Activated CD4-positive, alpha-beta T cell treated with anti-CD3 and anti-CD28 coated beads for 36 hours (primary cell): ENCODE measurements at regions not wholly inside any gene's neighbourhood (a gene's known extent, or its start where the extent isn't known, plus 50 kb on each side); places are given as distances from the start of the nearest gene placed in this dataset.
"Not testable (repeated sequence)": the region's sequence is repeated elsewhere in the genome, so short reads cannot be mapped to it uniquely, and the experiment has no call there.

Experiments
- ATAC-seq: fragments of 200-7000 bp; cut with Tn5 transposase; one replicate; pipeline ENCODE4 v1.10.0; 2021; ENCODE audit warnings: mild to moderate bottlenecking, moderate library complexity
- CTCF ChIA-PET: fragments of 350-600 bp; sonication (Branson Sonifier 250); formaldehyde crosslinking; loops from one replicate; lab custom pipeline; 2021; ENCODE audit warnings: antibody characterized with exemption; lab: Charles Lee
- POLR2A ChIA-PET: fragments of 350-600 bp; sonication (Branson Sonifier 250); formaldehyde crosslinking; loops from one replicate; lab custom pipeline; 2021; ENCODE audit warnings: antibody characterized with exemption, inconsistent platforms; lab: Charles Lee
- DNase-seq: peaks from one replicate; pipeline ENCODE4 v3.0.0-alpha.2; 2020
- H3K27ac Mint-ChIP-seq: one replicate; pipeline ENCODE4 v1.8.0; 2021; ENCODE audit warnings: mixed read lengths
- H3K27me3 Mint-ChIP-seq: one replicate; pipeline ENCODE4 v1.8.0; 2021; ENCODE audit warnings: mixed read lengths
- H3K36me3 Mint-ChIP-seq: one replicate; pipeline ENCODE4 v1.8.0; 2021; ENCODE audit warnings: low read depth, mixed read lengths
- H3K4me1 Mint-ChIP-seq: one replicate; pipeline ENCODE4 v1.8.0; 2021; ENCODE audit warnings: mixed read lengths
- H3K4me3 Mint-ChIP-seq: one replicate; pipeline ENCODE4 v1.8.0; 2021; ENCODE audit warnings: mild to moderate bottlenecking, moderate library complexity, mixed read lengths
- H3K9me3 Mint-ChIP-seq: one replicate; pipeline ENCODE4 v1.8.0; 2021; ENCODE audit warnings: low read depth, mixed read lengths
- intact Hi-C, 2 experiments: fragments of 100-400 bp; cut with DNase I in 1 of 2; cut with micrococcal nuclease in 1 of 2; formaldehyde crosslinking; loops; one replicate each; pipeline versions ENCODE4 v1.14.2 to v1.15.1; 2022 to 2024; cut with DNase I, micrococcal nuclease

DNA sequence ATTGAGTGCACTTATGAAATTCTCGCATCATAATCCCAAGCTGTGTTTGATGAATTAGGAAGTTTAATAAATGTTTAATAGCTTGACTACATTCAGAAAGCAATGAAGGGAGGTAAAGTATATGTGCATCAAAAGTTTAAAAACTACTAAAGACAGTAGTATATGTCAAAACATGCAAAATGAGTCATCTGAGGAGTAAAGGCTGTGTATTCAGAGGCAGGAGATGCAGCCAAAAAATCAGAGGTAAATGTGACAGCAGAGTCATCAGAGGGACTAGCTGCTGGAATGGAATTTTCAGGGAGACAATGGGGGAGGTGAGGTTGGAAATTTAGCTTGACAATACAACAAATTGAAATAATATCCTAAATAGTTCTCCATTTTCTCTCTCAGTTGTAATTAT, 127.0 kb upstream of the FUNDC1 start:
- Mint-ChIP-seq H3K4me1 (no peaks in the 10 kb centered on the region), H3K36me3 (no peaks in the 10 kb centered on the region), H3K4me3 (no peak overlapping the region), H3K27ac (no peak overlapping the region), H3K27me3 (no peaks in the 10 kb centered on the region), H3K9me3 (peaks cover 2% of the 10 kb centered on the region)
- ChIA-PET CTCF (no interaction called here), POLR2A (no interaction called here)
- intact Hi-C loops = no loop called here
- no peak for ATAC-seq
- no peak for DNase-seq

DNA sequence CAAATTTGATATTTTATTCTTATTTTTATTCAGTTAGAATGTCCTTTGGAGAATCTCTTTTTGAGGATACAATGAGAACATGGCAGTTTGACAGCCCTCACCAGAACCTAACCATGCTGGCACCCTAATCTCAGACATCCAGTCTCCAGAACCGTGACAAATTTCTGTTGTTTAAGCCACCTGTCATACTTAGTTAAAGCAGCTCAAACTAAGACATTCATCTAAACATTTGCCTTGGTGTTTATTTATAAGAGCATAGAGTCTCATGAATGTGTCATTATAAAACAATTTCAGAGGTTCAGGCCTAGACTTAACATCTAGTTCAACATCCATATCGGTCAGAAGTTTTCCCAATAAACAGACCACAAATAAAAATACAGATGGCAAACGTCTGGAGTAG, 125.1 kb upstream of the FUNDC1 start:
- Mint-ChIP-seq H3K4me3 (no peak overlapping the region), H3K27ac (no peak overlapping the region), H3K9me3 (peaks cover 2% of the 10 kb centered on the region), H3K4me1 (no peaks in the 10 kb centered on the region), H3K36me3 (no peaks in the 10 kb centered on the region), H3K27me3 (no peaks in the 10 kb centered on the region)
- DNase-seq = no peak
- intact Hi-C loops = no loop called here
- ChIA-PET CTCF (no interaction called here), POLR2A (no interaction called here)
- no peak for ATAC-seq

DNA sequence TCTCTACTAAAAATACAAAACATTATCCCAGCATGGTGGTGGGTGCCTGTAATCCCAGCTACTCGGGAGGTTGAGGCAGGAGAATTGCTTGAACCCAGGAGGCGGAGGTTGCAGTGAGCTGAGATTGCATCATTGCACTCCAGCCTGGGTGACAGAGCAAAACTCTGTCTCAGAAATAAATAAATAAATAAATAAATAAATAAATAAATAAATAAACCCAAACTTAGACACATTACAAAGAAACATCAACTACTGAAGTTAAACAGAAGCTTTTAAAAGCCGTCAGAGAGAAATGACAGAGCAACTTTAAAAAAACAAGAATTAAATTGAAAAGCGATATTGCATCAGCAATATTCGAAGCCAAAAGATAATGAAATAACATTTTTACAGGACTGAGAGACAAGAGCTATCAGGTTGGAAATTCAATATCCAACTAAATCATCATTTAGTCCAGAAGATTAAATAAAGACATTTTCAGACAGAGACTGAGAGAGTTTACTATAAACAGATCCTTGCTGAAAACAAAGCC, 115.1 kb upstream of the FUNDC1 start:
- DNase-seq, H3K9me3 Mint-ChIP-seq, H3K4me1 Mint-ChIP-seq, POLR2A ChIA-PET, H3K4me3 Mint-ChIP-seq, H3K36me3 Mint-ChIP-seq, intact Hi-C loops, ATAC-seq, H3K27ac Mint-ChIP-seq, H3K27me3 Mint-ChIP-seq: not testable (repeated sequence)
- CTCF ChIA-PET = interaction anchor here (0.6 kb wide), 1 partner anchor 189 kb away, joined by 4 read pairs; no protein-coding TSS in a partner anchor

DNA sequence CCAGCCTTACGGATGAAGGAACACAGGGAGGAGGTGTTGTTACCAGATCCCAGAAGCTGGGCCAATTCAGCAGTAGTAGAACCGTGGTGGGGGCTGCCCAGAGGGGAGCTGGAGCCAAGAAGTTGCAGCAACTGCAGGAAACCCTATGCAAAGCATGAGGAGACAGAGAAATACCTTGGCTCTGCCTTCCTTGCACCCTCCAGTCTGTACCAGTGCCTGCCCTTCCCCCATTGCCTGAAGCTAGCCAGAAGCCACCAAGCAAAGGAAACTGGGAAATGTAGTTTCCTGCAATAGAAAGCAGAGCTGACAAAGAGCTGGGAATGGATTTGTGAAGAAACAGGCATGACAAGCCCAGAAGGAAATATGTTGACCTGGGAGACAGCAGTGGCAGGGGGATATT, 108.7 kb upstream of the FUNDC1 start:
- ChIA-PET CTCF (no interaction called here), POLR2A (no interaction called here)
- ATAC-seq (no peak), DNase-seq (no peak)
- H3K4me1 Mint-ChIP-seq = no peaks in the 10 kb centered on the region
- intact Hi-C loops = no loop called here
- no peak overlapping the region for H3K4me3 Mint-ChIP-seq
- H3K27me3 Mint-ChIP-seq = no peaks in the 10 kb centered on the region
- no peak overlapping the region for H3K27ac Mint-ChIP-seq
- H3K9me3 Mint-ChIP-seq = no peaks in the 10 kb centered on the region
- no peaks in the 10 kb centered on the region for H3K36me3 Mint-ChIP-seq

DNA sequence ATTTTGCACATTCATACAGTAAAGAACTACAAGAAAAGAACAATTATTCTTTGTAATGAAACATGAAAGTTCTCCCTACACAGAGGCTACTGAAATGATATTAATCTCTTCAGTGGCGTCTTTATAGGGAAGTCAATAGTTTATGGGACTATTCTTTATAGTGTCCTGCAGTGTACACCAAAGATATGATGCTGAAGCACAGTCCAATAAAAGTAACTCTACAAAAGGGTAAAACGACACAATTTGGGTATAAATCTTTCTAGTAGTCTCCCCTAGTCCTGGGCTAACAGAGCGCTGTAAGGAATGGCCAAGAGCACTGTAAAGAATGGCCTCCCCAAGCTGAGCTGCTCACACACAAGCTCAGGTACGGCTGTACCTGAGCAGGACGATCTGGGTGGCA, 101.1 kb upstream of the FUNDC1 start:
- Mint-ChIP-seq H3K27me3 (no peaks in the 10 kb centered on the region), H3K4me3 (no peak overlapping the region), H3K27ac (no peak overlapping the region), H3K36me3 (no peaks in the 10 kb centered on the region), H3K9me3 (no peaks in the 10 kb centered on the region), H3K4me1 (no peaks in the 10 kb centered on the region)
- DNase-seq (no peak), ATAC-seq (no peak)
- POLR2A ChIA-PET = interaction anchor here (0.6 kb wide), 1 partner anchor 526 kb away, joined by 7 read pairs; no protein-coding TSS in a partner anchor
- intact Hi-C loops = no loop called here
- CTCF ChIA-PET = no interaction called here

DNA sequence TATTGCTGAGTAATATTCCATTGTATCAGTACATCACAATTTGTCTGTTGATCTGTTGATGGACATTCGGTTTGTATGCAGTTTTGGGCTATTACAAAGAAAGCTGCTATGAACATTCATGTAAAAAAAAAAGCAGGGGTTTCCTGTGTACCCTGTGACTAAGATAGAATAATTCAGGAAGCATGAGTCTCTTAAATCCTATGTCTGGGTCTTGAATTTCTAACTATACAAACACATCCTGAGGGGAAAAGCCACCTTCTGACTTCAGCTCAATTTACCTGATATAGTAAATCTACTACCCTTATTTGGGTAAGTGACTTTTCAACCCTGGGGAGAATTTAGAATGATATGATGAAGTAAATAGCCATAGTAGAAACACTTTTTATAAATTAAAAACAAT, 94.6 kb upstream of the FUNDC1 start:
- no peak for ATAC-seq
- intact Hi-C loops = no loop called here
- H3K4me1 Mint-ChIP-seq = no peaks in the 10 kb centered on the region
- DNase-seq = no peak
- POLR2A ChIA-PET = no interaction called here
- CTCF ChIA-PET = no interaction called here
- H3K36me3 Mint-ChIP-seq = no peaks in the 10 kb centered on the region
- no peak overlapping the region for H3K27ac Mint-ChIP-seq
- no peaks in the 10 kb centered on the region for H3K9me3 Mint-ChIP-seq
- no peaks in the 10 kb centered on the region for H3K27me3 Mint-ChIP-seq
- H3K4me3 Mint-ChIP-seq = no peak overlapping the region

DNA sequence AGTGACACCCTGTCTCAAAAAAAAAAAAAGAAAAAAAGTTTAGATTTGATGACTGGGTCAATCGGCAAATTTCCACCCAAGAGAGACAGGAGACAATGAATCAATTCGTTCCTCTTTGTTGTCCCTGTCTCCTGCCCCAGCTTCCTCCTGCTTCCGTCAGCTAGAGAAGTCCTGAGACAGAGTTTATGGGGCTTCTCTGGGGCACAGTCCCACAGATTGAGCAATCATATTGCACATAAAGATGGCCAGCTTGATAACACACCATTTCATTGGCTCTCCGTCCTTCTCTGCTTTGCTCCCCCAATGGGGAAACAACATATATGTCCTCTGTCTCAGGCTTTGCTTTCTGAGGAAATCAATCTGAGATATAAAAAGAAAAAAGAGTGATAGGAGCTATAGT, 78.4 kb upstream of the FUNDC1 start:
- ChIA-PET CTCF (no interaction called here), POLR2A (no interaction called here)
- Mint-ChIP-seq H3K36me3 (no peaks in the 10 kb centered on the region), H3K27me3 (no peaks in the 10 kb centered on the region), H3K4me3 (no peak overlapping the region), H3K27ac (no peak overlapping the region), H3K4me1 (no peaks in the 10 kb centered on the region), H3K9me3 (no peaks in the 10 kb centered on the region)
- intact Hi-C loops = no loop called here
- no peak for ATAC-seq
- no peak for DNase-seq

DNA sequence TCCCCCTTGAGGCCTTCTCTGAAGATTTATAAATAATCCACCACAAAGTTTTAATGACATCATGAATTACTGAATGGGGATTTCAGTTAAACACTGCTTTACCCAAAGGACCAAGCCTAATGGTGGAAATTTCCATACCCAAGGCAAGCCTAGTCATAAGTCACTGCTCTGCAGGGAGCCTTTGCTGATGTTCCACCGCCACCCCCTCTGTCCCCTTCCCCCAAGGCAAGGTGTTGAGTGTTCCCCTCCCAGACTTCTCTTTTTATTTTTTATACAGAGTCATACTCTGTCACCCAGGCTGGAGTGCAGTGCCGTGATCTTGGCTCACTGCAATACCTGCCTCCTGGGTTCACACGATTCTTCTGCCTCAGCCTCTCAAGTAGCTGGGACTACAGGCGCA, 76.4 kb upstream of the FUNDC1 start:
- intact Hi-C loops = no loop called here
- Mint-ChIP-seq H3K27ac (no peak overlapping the region), H3K4me1 (no peaks in the 10 kb centered on the region), H3K36me3 (no peaks in the 10 kb centered on the region), H3K27me3 (no peaks in the 10 kb centered on the region), H3K4me3 (no peak overlapping the region), H3K9me3 (no peaks in the 10 kb centered on the region)
- ChIA-PET CTCF (no interaction called here), POLR2A (no interaction called here)
- ATAC-seq (no peak), DNase-seq (no peak)

DNA sequence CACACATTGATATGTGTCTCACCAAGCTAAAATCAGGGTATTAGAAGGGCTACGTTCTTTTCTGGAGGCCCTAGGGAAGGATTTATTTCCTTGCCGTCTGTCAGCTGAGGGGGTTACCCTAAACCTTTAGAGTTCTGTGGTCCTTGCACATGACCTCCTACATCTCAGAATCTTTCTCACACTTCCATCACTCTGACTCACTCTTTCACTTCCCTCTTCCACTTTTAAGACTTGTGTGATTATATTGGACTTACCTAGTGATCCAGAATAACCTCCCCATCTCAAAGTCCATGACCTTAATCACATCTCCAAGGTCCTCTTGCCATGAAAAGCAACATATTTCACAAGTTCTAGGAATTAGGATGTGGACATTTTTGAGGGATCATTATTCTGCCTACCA, 53.6 kb upstream of the FUNDC1 start:
- intact Hi-C loops = no loop called here
- ChIA-PET POLR2A (interaction anchor here (0.6 kb wide), 1 partner anchor 10 kb away, joined by 4 read pairs; no protein-coding TSS in a partner anchor), CTCF (no interaction called here)
- Mint-ChIP-seq H3K4me3 (no peak overlapping the region), H3K9me3 (no peaks in the 10 kb centered on the region), H3K27ac (no peak overlapping the region), H3K36me3 (no peaks in the 10 kb centered on the region), H3K4me1 (no peaks in the 10 kb centered on the region), H3K27me3 (no peaks in the 10 kb centered on the region)
- ATAC-seq (no peak), DNase-seq (no peak)
